HG03521 (cell line): ENCODE measurements at regions not wholly inside any gene's neighbourhood (a gene's known extent, or its start where the extent isn't known, plus 50 kb on each side); places are given as distances from the start of the nearest gene placed in this dataset.
"Not testable (repeated sequence)": the region's sequence is repeated elsewhere in the genome, so short reads cannot be mapped to it uniquely, and the experiment has no call there.

Source experiments
- ATAC-seq: cut with Tn5 transposase; IDR thresholded peaks from one replicate; pipeline ENCODE4 v1.9.1; 2021; ENCODE audit warnings: mild to moderate bottlenecking, moderate library complexity; ENCODE audit not compliant: unreplicated experiment

GRCh38 chr5:82521431-82522051 is 243.4 kb upstream of the RPS23 start:
- ATAC-seq = no peak

DNA sequence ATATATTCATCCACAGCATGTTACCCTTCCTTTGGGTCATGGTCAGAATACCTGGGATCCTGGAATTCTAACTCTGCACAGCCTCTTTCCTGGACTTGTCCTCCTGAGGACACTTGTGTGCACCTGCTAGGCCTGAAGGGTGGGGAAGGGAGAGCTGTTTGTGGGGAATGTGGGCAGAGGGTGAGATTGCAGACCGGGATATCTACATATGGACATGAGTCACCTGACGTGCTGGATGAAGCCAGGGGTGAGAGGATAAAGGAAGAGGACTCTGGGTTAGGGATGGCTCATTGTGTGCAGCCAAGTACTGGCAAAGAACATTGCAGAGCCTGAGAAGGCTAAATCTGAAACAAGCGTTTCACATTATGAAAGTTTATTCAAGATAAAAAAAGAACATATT is 241.4 kb upstream of the RPS23 start:
- ATAC-seq = no peak

- ATAC-seq = no peak
Observed at GRCh38 chr5:82517544-82518075, 239.5 kb upstream of the RPS23 start.

DNA sequence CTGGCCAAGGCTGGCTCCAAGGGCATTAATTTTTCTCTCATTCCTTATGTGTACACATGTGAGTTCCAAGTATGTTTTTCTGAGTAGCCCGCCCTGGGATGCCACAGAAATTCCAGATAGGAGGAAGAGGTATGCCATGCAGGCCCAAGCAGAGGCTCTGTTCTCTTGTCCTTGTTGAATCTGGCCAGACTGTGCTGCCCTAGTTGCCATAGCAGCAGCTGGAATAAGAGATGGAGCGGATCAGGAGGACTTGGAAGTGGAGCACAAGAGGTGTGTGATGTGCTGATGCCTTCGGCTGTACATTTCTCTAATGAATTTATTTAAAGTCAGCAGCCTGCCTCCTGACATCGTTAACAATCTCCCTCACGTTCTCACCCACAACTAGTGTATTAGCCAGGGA is 235.6 kb upstream of the RPS23 start:
- no peak for ATAC-seq

- no peak for ATAC-seq
Observed at GRCh38 chr5:82512025-82512424, 233.9 kb upstream of the RPS23 start.

- ATAC-seq = no peak
Observed at GRCh38 chr5:82511134-82511533, 233.0 kb upstream of the RPS23 start.

GRCh38 chr5:82509762-82510161 is 231.6 kb upstream of the RPS23 start:
- no peak for ATAC-seq

- not testable (repeated sequence) for ATAC-seq
Observed at GRCh38 chr5:82506390-82506789, 228.2 kb upstream of the RPS23 start.

GRCh38 chr5:82499725-82500244 is 221.6 kb upstream of the RPS23 start:
- ATAC-seq = no peak

- ATAC-seq = no peak
Observed at GRCh38 chr5:82497242-82497641, 219.1 kb upstream of the RPS23 start.

GRCh38 chr5:82494942-82495341 is 216.8 kb upstream of the RPS23 start:
- no peak for ATAC-seq

GRCh38 chr5:82493221-82493620 is 215.1 kb upstream of the RPS23 start:
- no peak for ATAC-seq

- ATAC-seq = no peak
Observed at GRCh38 chr5:82491397-82491796, 213.2 kb upstream of the RPS23 start.

- no peak for ATAC-seq
Observed at GRCh38 chr5:82489683-82490082, 211.5 kb upstream of the RPS23 start.

DNA sequence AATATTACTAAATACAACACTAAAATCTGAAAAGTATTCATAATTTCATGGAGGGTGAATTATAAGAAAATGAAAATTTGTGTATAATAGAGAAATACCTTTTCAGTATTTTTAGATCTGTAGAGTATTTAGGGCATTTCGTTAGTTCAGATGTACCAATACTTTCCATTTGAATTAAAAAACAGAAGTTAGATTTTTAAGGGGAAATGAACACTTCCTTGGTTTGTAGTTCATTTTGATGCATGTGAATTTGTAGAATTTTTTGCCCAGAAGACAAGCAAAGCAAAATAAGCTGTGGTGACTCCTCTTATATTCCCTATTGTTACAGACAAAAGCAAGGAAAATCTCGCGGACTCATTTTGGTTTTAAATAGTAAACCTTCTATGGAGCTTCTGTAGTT is 209.0 kb upstream of the RPS23 start:
- ATAC-seq = no peak

DNA sequence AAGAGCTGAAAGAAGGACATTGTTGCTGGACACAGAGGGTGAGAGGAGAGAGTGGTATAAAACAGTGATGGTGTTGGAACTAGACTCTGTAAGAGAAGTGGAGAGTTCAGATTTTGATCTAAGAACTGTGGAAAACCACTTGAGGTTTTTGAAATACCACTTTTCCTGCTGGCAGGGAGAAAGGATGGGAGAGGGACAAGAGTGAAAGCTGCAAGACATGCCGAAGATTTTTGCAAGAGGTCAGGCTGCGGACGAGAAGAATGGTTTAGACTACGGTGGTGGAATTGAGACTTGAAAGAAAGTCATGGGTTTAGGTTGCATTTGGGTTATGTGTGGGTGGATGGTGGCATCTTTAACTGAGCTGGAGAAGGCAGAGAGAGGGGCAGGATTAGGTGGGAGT is 202.2 kb upstream of the RPS23 start:
- ATAC-seq = no peak

GRCh38 chr5:82476155-82476554 is 198.0 kb upstream of the RPS23 start:
- ATAC-seq = no peak

GRCh38 chr5:82473262-82473661 is 195.1 kb upstream of the RPS23 start:
- ATAC-seq = no peak

GRCh38 chr5:82470185-82470994 is 192.2 kb upstream of the RPS23 start:
- no peak for ATAC-seq

- ATAC-seq = no peak
Observed at GRCh38 chr5:82466986-82467561, 188.9 kb upstream of the RPS23 start.

GRCh38 chr5:82465235-82465634 is 187.1 kb upstream of the RPS23 start:
- no peak for ATAC-seq

GRCh38 chr5:82459626-82460025 is 181.5 kb upstream of the RPS23 start:
- ATAC-seq = no peak
